Endodermal cell (in vitro differentiated cells): ENCODE measurements at regions not wholly inside any gene's neighbourhood (a gene's known extent, or its start where the extent isn't known, plus 50 kb on each side); places are given as distances from the start of the nearest gene placed in this dataset.

Experiments
- DNase-seq: peaks from one replicate; pipeline ENCODE4 v3.0.0-alpha.2; 2017
- H3K27ac ChIP-seq: 2 replicates; pipeline ENCODE4 v1.5.1; 2013; ENCODE audit warnings: mild to moderate bottlenecking, low read depth, low read length, moderate library complexity
- H3K27me3 ChIP-seq: 2 replicates; pipeline ENCODE4 v1.6.1; 2013; ENCODE audit warnings: mild to moderate bottlenecking, low read length, moderate library complexity; ENCODE audit not compliant: insufficient read depth, control insufficient read depth, poor library complexity, severe bottlenecking
- H3K36me3 ChIP-seq: 2 replicates; pipeline ENCODE4 v1.7.0; 2013; ENCODE audit warnings: mild to moderate bottlenecking, low read length, moderate library complexity; ENCODE audit not compliant: control insufficient read depth, insufficient read depth
- H3K4me1 ChIP-seq: one replicate; pipeline ENCODE4 v1.7.0; 2013; ENCODE audit warnings: low read length; ENCODE audit not compliant: control insufficient read depth, insufficient read depth
- H3K4me3 ChIP-seq: 2 replicates; pipeline ENCODE4 v1.5.1; 2013; ENCODE audit warnings: mild to moderate bottlenecking, low read length, moderate library complexity
- H3K9ac ChIP-seq: 2 replicates; pipeline ENCODE4 v1.6.1; 2013; ENCODE audit warnings: mild to moderate bottlenecking, low read length, moderate library complexity; ENCODE audit not compliant: poor library complexity, severe bottlenecking; ENCODE audit errors: extremely low read depth
- H3K9me3 ChIP-seq: 2 replicates; pipeline ENCODE4 v1.6.1; 2013; ENCODE audit warnings: mild to moderate bottlenecking, low read length, moderate library complexity; ENCODE audit not compliant: control insufficient read depth
- H3K27ac Mint-ChIP-seq: 2 replicates; pipeline ENCODE4 v1.8.0; 2020; ENCODE audit warnings: mixed read lengths
- H3K27me3 Mint-ChIP-seq: 2 replicates; pipeline ENCODE4 v1.8.0; 2021; ENCODE audit warnings: mild to moderate bottlenecking, mixed read lengths; ENCODE audit not compliant: insufficient read depth
- H3K36me3 Mint-ChIP-seq: 2 replicates; pipeline ENCODE4 v1.8.0; 2020; ENCODE audit warnings: low read depth, mixed read lengths
- H3K4me1 Mint-ChIP-seq: 2 replicates; pipeline ENCODE4 v1.8.0; 2020; ENCODE audit warnings: mixed read lengths
- H3K4me3 Mint-ChIP-seq: 2 replicates; pipeline ENCODE4 v1.8.0; 2020; ENCODE audit warnings: mild to moderate bottlenecking, moderate library complexity, mixed read lengths
- H3K9me3 Mint-ChIP-seq: 2 replicates; pipeline ENCODE4 v1.8.0; 2020; ENCODE audit warnings: mild to moderate bottlenecking, mixed read lengths
- WGBS, 2 experiments: methylation state at CpG; one replicate each; pipeline versions ENCODE4 v1.1.5 to v1.1.7; 2013; ENCODE audit warnings: missing lambda C conversion rate in 2 of 2, mixed read lengths in 1 of 2; ENCODE audit not compliant: insufficient coverage in 1 of 2, insufficient read length in 1 of 2; 5-methylcytosine and 5-hydroxymethylcytosine counted together
- TF ChIP-seq, protein P1 (sequence below): fragments of 200-600 bp; sonication (generic); conservative IDR thresholded peaks from 2 replicates; pipeline ENCODE4 v1.5.0; 2021; ENCODE audit warnings: antibody characterized with exemption, mild to moderate bottlenecking

DNA sequence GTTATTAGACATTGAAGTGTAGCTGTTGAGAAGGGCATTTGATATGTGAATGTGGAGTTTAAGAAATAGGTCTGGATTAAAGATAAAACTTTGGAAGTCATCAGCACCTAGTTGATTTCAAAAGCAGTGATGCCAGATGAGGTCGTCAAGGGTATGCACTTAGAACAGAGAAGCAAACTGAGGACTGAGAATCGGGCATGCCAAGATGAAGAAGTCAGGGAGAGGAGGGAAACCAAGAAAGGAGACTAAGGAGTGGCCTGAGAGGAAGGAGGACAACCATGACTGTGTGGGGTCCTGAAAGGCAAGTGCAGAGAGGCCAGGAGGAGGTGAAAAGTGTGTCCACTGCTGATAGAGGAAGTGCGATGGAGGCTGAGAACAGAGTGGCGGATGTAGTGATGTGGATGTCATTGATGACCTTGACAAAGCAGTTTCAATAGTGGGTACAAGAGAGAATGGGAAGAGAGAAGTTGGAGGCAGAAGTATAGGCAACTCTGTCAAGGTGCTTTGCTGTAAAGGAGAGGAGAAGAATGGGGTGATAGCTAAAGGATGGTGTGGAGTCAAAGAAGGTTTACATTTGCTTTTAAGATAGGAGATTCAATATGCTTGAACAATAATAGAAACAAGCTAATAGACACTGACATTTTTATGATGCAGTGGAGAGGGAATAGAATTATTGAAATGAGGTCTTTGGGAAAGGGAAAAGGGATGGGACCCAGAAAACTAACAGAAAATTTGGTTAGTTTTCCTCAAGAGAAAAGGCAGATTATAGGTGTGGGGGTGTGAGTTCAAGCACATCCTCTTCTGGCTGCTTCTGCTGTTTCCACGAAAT is 139.7 kb upstream of the TMEM170B start:
- Mint-ChIP-seq H3K4me3 (no peak overlapping the region), H3K9me3 (peaks cover 11% of the 10 kb centered on the region), H3K36me3 (no peaks in the 10 kb centered on the region), H3K4me1 (peaks cover 22% of the 10 kb centered on the region), H3K27ac (no peak overlapping the region), H3K27me3 (peaks cover 3% of the 10 kb centered on the region)
- TF ChIP-seq, protein P1, sequence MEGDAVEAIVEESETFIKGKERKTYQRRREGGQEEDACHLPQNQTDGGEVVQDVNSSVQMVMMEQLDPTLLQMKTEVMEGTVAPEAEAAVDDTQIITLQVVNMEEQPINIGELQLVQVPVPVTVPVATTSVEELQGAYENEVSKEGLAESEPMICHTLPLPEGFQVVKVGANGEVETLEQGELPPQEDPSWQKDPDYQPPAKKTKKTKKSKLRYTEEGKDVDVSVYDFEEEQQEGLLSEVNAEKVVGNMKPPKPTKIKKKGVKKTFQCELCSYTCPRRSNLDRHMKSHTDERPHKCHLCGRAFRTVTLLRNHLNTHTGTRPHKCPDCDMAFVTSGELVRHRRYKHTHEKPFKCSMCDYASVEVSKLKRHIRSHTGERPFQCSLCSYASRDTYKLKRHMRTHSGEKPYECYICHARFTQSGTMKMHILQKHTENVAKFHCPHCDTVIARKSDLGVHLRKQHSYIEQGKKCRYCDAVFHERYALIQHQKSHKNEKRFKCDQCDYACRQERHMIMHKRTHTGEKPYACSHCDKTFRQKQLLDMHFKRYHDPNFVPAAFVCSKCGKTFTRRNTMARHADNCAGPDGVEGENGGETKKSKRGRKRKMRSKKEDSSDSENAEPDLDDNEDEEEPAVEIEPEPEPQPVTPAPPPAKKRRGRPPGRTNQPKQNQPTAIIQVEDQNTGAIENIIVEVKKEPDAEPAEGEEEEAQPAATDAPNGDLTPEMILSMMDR, result no peak
- Histone ChIP-seq H3K27me3 (no peaks in the 10 kb centered on the region), H3K9me3 (no peaks in the 10 kb centered on the region), H3K4me1 (peaks cover 11% of the 10 kb centered on the region), H3K27ac (no peak overlapping the region), H3K9ac (no peak overlapping the region), H3K36me3 (no peaks in the 10 kb centered on the region), H3K4me3 (no peak overlapping the region)
- no peak for DNase-seq
- WGBS, 2 experiments, result 83 to 94% methylated on average over 5 of the region's 5 CpGs

DNA sequence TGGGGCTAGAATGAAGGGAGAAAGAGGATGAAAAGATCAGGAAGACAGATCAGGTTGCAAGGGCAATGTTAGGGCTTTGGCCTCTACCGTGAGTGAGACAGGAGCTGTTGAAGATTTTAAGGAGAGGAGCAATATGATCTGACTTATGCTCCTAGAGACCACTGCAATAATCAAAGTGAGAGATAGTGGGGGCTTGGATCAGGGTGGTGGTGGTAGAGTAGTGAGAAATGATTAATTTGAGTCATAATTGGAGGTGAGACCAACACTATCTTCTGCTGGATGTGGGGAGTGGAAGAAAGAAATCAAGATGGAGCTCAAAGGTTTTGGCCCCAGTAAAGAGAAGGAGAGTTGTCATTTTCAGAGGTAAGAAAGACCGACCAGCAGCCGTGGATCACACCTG is 140.7 kb upstream of the TMEM170B start:
- Histone ChIP-seq H3K27ac (no peak overlapping the region), H3K36me3 (no peaks in the 10 kb centered on the region), H3K9me3 (peaks cover 6% of the 10 kb centered on the region), H3K9ac (no peak overlapping the region), H3K27me3 (no peaks in the 10 kb centered on the region), H3K4me3 (no peak overlapping the region), H3K4me1 (peaks cover 16% of the 10 kb centered on the region)
- no peak overlapping the region for H3K4me3 Mint-ChIP-seq
- DNase-seq, result no peak
- 96 to 100% methylated on average over 3 of the region's 3 CpGs for WGBS, 2 experiments
- peaks cover 3% of the 10 kb centered on the region for H3K27me3 Mint-ChIP-seq
- H3K36me3 Mint-ChIP-seq, result no peaks in the 10 kb centered on the region
- TF ChIP-seq, protein P1, result no peak
- H3K27ac Mint-ChIP-seq, result no peak overlapping the region
- peaks cover 28% of the 10 kb centered on the region for H3K4me1 Mint-ChIP-seq
- H3K9me3 Mint-ChIP-seq, result peaks cover 9% of the 10 kb centered on the region

DNA sequence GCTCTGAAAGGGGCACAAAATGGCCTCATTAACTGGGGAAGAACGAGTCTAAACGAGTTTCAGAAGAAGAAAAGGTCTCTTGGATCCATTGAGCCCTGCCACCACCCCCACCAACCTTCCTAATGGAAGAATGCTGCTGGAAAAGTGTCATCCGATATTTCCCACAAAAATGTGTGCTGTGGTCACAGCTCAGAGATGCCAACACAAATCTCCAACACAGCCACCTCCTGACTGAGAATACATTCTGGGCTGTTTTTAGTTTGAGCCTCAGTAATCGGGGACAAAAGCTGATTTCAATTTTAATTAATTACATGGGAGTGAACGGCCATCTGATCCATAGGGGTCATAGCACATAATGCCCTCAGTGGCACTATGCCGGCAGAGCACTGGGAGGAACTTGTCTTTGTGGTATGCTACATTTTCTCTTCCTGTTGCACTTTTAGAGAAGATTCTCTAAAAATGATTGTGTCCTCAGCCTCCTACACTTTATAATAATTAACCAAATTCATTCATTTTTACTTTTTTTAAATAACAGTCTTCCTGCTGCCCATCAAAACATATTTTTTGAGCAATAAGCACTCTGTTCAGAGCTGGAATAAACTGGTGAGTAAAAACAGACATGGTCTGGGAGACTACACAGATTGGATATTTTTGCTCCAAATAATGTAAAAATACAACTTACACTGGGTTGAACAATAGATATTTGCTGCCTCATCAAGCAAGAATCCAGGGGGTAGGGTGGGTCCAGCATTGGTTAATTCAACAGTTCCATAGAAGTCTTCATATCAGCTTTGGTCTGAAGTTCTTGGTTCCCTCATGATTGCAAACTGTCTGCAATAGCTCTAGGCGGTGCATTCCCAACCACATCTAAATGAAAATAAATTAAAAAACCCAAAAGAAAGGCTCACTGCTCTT is 143.6 kb upstream of the TMEM170B start:
- Mint-ChIP-seq H3K9me3 (peaks cover 4% of the 10 kb centered on the region), H3K4me1 (peaks cover 28% of the 10 kb centered on the region), H3K36me3 (no peaks in the 10 kb centered on the region), H3K27ac (no peak overlapping the region), H3K4me3 (no peak overlapping the region), H3K27me3 (peaks cover 3% of the 10 kb centered on the region)
- peaks cover 16% of the 10 kb centered on the region for H3K4me1 ChIP-seq
- H3K27me3 ChIP-seq, result no peaks in the 10 kb centered on the region
- WGBS, 2 experiments, result 87 to 96% methylated on average over 7 of the region's 7 CpGs
- TF ChIP-seq, protein P1, result no peak
- H3K9me3 ChIP-seq, result peaks cover 15% of the 10 kb centered on the region
- H3K4me3 ChIP-seq, result no peak overlapping the region
- H3K27ac ChIP-seq, result no peak overlapping the region
- H3K9ac ChIP-seq, result no peak overlapping the region
- H3K36me3 ChIP-seq, result no peaks in the 10 kb centered on the region
- DNase-seq, result no peak
